ENCODE measurements at regions not wholly inside any gene's neighbourhood (a gene's known extent, or its start where the extent isn't known, plus 50 kb on each side); places are given as distances from the start of the nearest gene placed in this dataset.

- no peak overlapping the region for H3K4me3 ChIP-seq (ENCODE audit: low read depth, low read length)
- H3K9me3 ChIP-seq (ENCODE audit: control insufficient read depth, insufficient read depth, low read depth, low read length): no peaks in the 10 kb centered on the region
- H3K27ac ChIP-seq (ENCODE audit: extremely low read depth, low read depth, low read length): no peak overlapping the region
- TF ChIP-seq OVOL3 (tag by site-specific recombination; IDR thresholded peaks at IDR 0.05) (no peak), ZNF707 (tag by site-specific recombination; IDR thresholded peaks at IDR 0.05) (no peak), REST (tag by site-specific recombination; IDR thresholded peaks at IDR 0.05) (no peak), ZNF639 (tag by site-specific recombination; IDR thresholded peaks at IDR 0.05) (no peak), ZNF513 (tag by site-specific recombination; IDR thresholded peaks at IDR 0.05) (no peak), ZNF426 (tag by site-specific recombination; IDR thresholded peaks at IDR 0.05) (no peak), HOXC10 (CRISPR knock-in tag; IDR thresholded peaks at IDR 0.05) (no peak), ZNF529 (tag by site-specific recombination; IDR thresholded peaks at IDR 0.05; ENCODE audit: insufficient replicate concordance) (no peak), INSM2 (tag by site-specific recombination; IDR thresholded peaks at IDR 0.05) (no peak)
- H3K36me3 ChIP-seq (ENCODE audit: control insufficient read depth in 2 of 2, insufficient read depth in 1 of 2, low read length in 2 of 2): no peaks in the 10 kb centered on the region
- no peaks in the 10 kb centered on the region for H3K4me1 ChIP-seq (ENCODE audit: control insufficient read depth, insufficient read depth, low read length)
- CTCF ChIA-PET: interaction anchor here (0.7 kb wide), 1 partner anchor 171 kb away, joined by 3 read pairs; no protein-coding TSS in a partner anchor
- POLR2A ChIA-PET: no interaction called here
Measured at GRCh38 chr9:113695440-113695851, 180.7 kb upstream of the ZNF618 start.

- Histone ChIP-seq H3K4me1 (ENCODE audit: control insufficient read depth, insufficient read depth, low read length) (no peaks in the 10 kb centered on the region), H3K9me3 (ENCODE audit: control insufficient read depth, insufficient read depth, low read depth, low read length) (no peaks in the 10 kb centered on the region), H3K36me3 (ENCODE audit: control insufficient read depth in 2 of 2, insufficient read depth in 1 of 2, low read length in 2 of 2) (no peaks in the 10 kb centered on the region), H3K4me3 (ENCODE audit: low read depth, low read length) (no peak overlapping the region), H3K27ac (ENCODE audit: extremely low read depth, low read depth, low read length) (no peak overlapping the region)
- ChIA-PET POLR2A (no interaction called here), CTCF (interaction anchor here (0.6 kb wide), 2 partner anchors 14 to 287 kb away, joined by 3 to 6 read pairs; no protein-coding TSS in a partner anchor)
- TF ChIP-seq REPIN1 (tag by site-specific recombination; IDR thresholded peaks at IDR 0.05; ENCODE audit: low read depth) (no peak), ZNF140 (tag by site-specific recombination; IDR thresholded peaks at IDR 0.05) (peak; percentile 48; the same call in 1 of the 2 replicates)
Measured at GRCh38 chr9:113695901-113696300, 180.2 kb upstream of the ZNF618 start.
